ENCODE measurements at regions not wholly inside any gene's neighbourhood (a gene's known extent, or its start where the extent isn't known, plus 50 kb on each side); places are given as distances from the start of the nearest gene placed in this dataset.

- TF ChIP-seq SPI1 (IDR thresholded peaks at IDR 0.05; ENCODE audit: borderline replicate concordance, low read depth) (no peak), CTCF (IDR thresholded peaks at IDR 0.05; ENCODE audit: insufficient read depth, low read length) (no peak), GABPA (IDR thresholded peaks at IDR 0.05; ENCODE audit: low read depth) (no peak), POLR2AphosphoS5 (IDR thresholded peaks at IDR 0.05; ENCODE audit: low read depth) (no peak), REST (IDR thresholded peaks at IDR 0.05; ENCODE audit: insufficient replicate concordance, low read depth) (no peak)
- H3K27me3 ChIP-seq (ENCODE audit: insufficient read depth, poor library complexity, severe bottlenecking) = no peaks in the 10 kb centered on the region
Measured at GRCh38 chr16:86429663-86430062, 80.7 kb upstream of the FOXF1 start.

GRCh38 chr16:86430814-86431213, 79.5 kb upstream of the FOXF1 start:
- Histone ChIP-seq H3K4me3 (replicated peaks; ENCODE audit: insufficient read depth, low read length) (no peak overlapping the region), H3K27me3 (ENCODE audit: insufficient read depth, poor library complexity, severe bottlenecking) (no peaks in the 10 kb centered on the region), H3K27ac (replicated peaks) (no peak overlapping the region)
- no peak for DNase-seq (ENCODE audit: low read depth in 1 of 2, low spot score in 1 of 2)
- no peak for TF ChIP-seq CTCF (IDR thresholded peaks at IDR 0.05; ENCODE audit: insufficient read depth, low read length)
- no peak for TF ChIP-seq SPI1 (IDR thresholded peaks at IDR 0.05; ENCODE audit: borderline replicate concordance, low read depth)
- no peak for TF ChIP-seq POLR2AphosphoS5 (IDR thresholded peaks at IDR 0.05; ENCODE audit: low read depth)
- no peak for TF ChIP-seq REST (IDR thresholded peaks at IDR 0.05; ENCODE audit: insufficient replicate concordance, low read depth)
- no peak for TF ChIP-seq GABPA (IDR thresholded peaks at IDR 0.05; ENCODE audit: low read depth)

More at GRCh38 chr16:86429663-86430062, 80.7 kb upstream of the FOXF1 start:
- Histone ChIP-seq H3K27ac (replicated peaks) (no peak overlapping the region), H3K4me3 (replicated peaks; ENCODE audit: insufficient read depth, low read length) (no peak overlapping the region)
- no peak for DNase-seq (ENCODE audit: low read depth in 1 of 2, low spot score in 1 of 2)

GRCh38 chr16:86431540-86431939, 78.8 kb upstream of the FOXF1 start:
- no peak for TF ChIP-seq SPI1 (IDR thresholded peaks at IDR 0.05; ENCODE audit: borderline replicate concordance, low read depth)
- TF ChIP-seq GABPA (IDR thresholded peaks at IDR 0.05; ENCODE audit: low read depth) = no peak
- no peak for TF ChIP-seq CTCF (IDR thresholded peaks at IDR 0.05; ENCODE audit: insufficient read depth, low read length)
- no peak for TF ChIP-seq REST (IDR thresholded peaks at IDR 0.05; ENCODE audit: insufficient replicate concordance, low read depth)
- no peak for TF ChIP-seq POLR2AphosphoS5 (IDR thresholded peaks at IDR 0.05; ENCODE audit: low read depth)
- no peaks in the 10 kb centered on the region for H3K27me3 ChIP-seq (ENCODE audit: insufficient read depth, poor library complexity, severe bottlenecking)
- no peak overlapping the region for H3K27ac ChIP-seq (replicated peaks)
- no peak for DNase-seq (ENCODE audit: low read depth in 1 of 2, low spot score in 1 of 2)
- no peak overlapping the region for H3K4me3 ChIP-seq (replicated peaks; ENCODE audit: insufficient read depth, low read length)

Data from HL-60 (cell line).